Stimulated activated CD4-positive, alpha-beta T cell treated with anti-CD3 and anti-CD28 coated beads, Interleukin-1b, Interleukin-23, amount 100 ng/mL, for 1 hour (primary cell): ENCODE measurements at regions not wholly inside any gene's neighbourhood (a gene's known extent, or its start where the extent isn't known, plus 50 kb on each side); places are given as distances from the start of the nearest gene placed in this dataset.
"Not testable (repeated sequence)": the region's sequence is repeated elsewhere in the genome, so short reads cannot be mapped to it uniquely, and the experiment has no call there.

Experiments
- DNase-seq, 2 donors: peaks; one replicate each; pipeline ENCODE4 v3.0.0-alpha.2; 2020; ENCODE audit warnings: low read depth in 2 of 2

GRCh38 chr6:4412488-4412887 is 277.1 kb upstream of the ECI2 start:
- DNase-seq, result no peak

- DNase-seq, result no peak
Observed at GRCh38 chr6:4412077-4412476, 276.7 kb upstream of the ECI2 start.

- not testable (repeated sequence) for DNase-seq
Observed at GRCh38 chr6:4407710-4408109, 272.3 kb upstream of the ECI2 start.

- no peak for DNase-seq
Observed at GRCh38 chr6:4405621-4406212, 270.3 kb upstream of the ECI2 start.

- DNase-seq, result no peak
Observed at GRCh38 chr6:4404415-4404814, 269.0 kb upstream of the ECI2 start.

- no peak for DNase-seq
Observed at GRCh38 chr6:4403828-4404227, 268.5 kb upstream of the ECI2 start.

- DNase-seq, result no peak
Observed at GRCh38 chr6:4403023-4403752, 267.8 kb upstream of the ECI2 start.

GRCh38 chr6:4402477-4402976 is 267.2 kb upstream of the ECI2 start:
- DNase-seq, result no peak

GRCh38 chr6:4401408-4402368 is 266.3 kb upstream of the ECI2 start:
- DNase-seq, result no peak

GRCh38 chr6:4399656-4400055 is 264.3 kb upstream of the ECI2 start:
- no peak for DNase-seq

- no peak for DNase-seq
Observed at GRCh38 chr6:4398791-4399190, 263.4 kb upstream of the ECI2 start.

GRCh38 chr6:4397307-4397706 is 261.9 kb upstream of the ECI2 start:
- no peak for DNase-seq

- no peak for DNase-seq
Observed at GRCh38 chr6:4396044-4396443, 260.7 kb upstream of the ECI2 start.

- no peak for DNase-seq
Observed at GRCh38 chr6:4395386-4395785, 260.0 kb upstream of the ECI2 start.

- no peak for DNase-seq
Observed at GRCh38 chr6:4394786-4395185, 259.4 kb upstream of the ECI2 start.

- no peak for DNase-seq
Observed at GRCh38 chr6:4388675-4389074, 253.3 kb upstream of the ECI2 start.

GRCh38 chr6:4384656-4385055 is 249.3 kb upstream of the ECI2 start:
- no peak for DNase-seq

GRCh38 chr6:4383910-4384638 is 248.7 kb upstream of the ECI2 start:
- DNase-seq, result no peak

GRCh38 chr6:4382362-4382853 is 247.0 kb upstream of the ECI2 start:
- DNase-seq, result no peak

- no peak for DNase-seq
Observed at GRCh38 chr6:4381381-4381780, 246.0 kb upstream of the ECI2 start.

GRCh38 chr6:4380881-4381281 is 245.5 kb upstream of the ECI2 start:
- no peak for DNase-seq

GRCh38 chr6:4379958-4380357 is 244.6 kb upstream of the ECI2 start:
- no peak for DNase-seq
